ENCODE measurements at regions not wholly inside any gene's neighbourhood (a gene's known extent, or its start where the extent isn't known, plus 50 kb on each side); places are given as distances from the start of the nearest gene placed in this dataset.
A peak's percentile ranks its signal among the peaks of the same experiment; 100 is the strongest.

GRCh38 chr16:51886456-51886855, 660.5 kb downstream of the TOX3 start:
- no peak for DNase-seq

GRCh38 chr16:51884773-51885172, 662.2 kb downstream of the TOX3 start:
- no peak for DNase-seq

- no peak for DNase-seq
Observed at GRCh38 chr16:51881731-51882130, 665.2 kb downstream of the TOX3 start.

GRCh38 chr16:51880776-51881175, 666.2 kb downstream of the TOX3 start:
- DNase-seq = no peak

- no peak for DNase-seq
Observed at GRCh38 chr16:51877686-51878085, 669.3 kb downstream of the TOX3 start.

GRCh38 chr16:51876934-51877333, 670.0 kb downstream of the TOX3 start:
- no peak for DNase-seq

GRCh38 chr16:51876601-51876875, 670.4 kb downstream of the TOX3 start:
- no peak for DNase-seq

GRCh38 chr16:51875834-51876600, 670.9 kb downstream of the TOX3 start:
- no peak for DNase-seq

- no peak for DNase-seq
Observed at GRCh38 chr16:51872524-51872923, 674.4 kb downstream of the TOX3 start.

GRCh38 chr16:51870296-51870854, 676.6 kb downstream of the TOX3 start:
- DNase-seq = no peak

- no peak for DNase-seq
Observed at GRCh38 chr16:51869176-51869575, 677.8 kb downstream of the TOX3 start.

GRCh38 chr16:51868631-51869030, 678.3 kb downstream of the TOX3 start:
- DNase-seq = no peak

GRCh38 chr16:51867386-51868065, 679.4 kb downstream of the TOX3 start:
- DNase-seq = peak; percentile 64 to 72

- DNase-seq = no peak
Observed at GRCh38 chr16:51864575-51864974, 682.4 kb downstream of the TOX3 start.

GRCh38 chr16:51854401-51854951, 692.5 kb downstream of the TOX3 start:
- DNase-seq = no peak

GRCh38 chr16:51853586-51853985, 693.4 kb downstream of the TOX3 start:
- DNase-seq = no peak

- DNase-seq = no peak
Observed at GRCh38 chr16:51852892-51853291, 694.1 kb downstream of the TOX3 start.

GRCh38 chr16:51851111-51851510, 695.8 kb downstream of the TOX3 start:
- DNase-seq = no peak

- DNase-seq = no peak
Observed at GRCh38 chr16:51849715-51850114, 697.2 kb downstream of the TOX3 start.

- DNase-seq = no peak
Observed at GRCh38 chr16:51845586-51846305, 694.7 kb upstream of the SALL1 start.

- no peak for DNase-seq
Observed at GRCh38 chr16:51839727-51840462, 688.8 kb upstream of the SALL1 start.

- DNase-seq = no peak
Observed at GRCh38 chr16:51834794-51835193, 683.7 kb upstream of the SALL1 start.

- no peak for DNase-seq
Observed at GRCh38 chr16:51834133-51834532, 683.1 kb upstream of the SALL1 start.

All from NCI-H526 (cell line).